Inflammatory macrophage treated with lipopolysaccharide for 1 hour (primary cell): ENCODE measurements at regions not wholly inside any gene's neighbourhood (a gene's known extent, or its start where the extent isn't known, plus 50 kb on each side); places are given as distances from the start of the nearest gene placed in this dataset.

Experiments
- DNase-seq, 2 donors: peaks; one replicate each; pipeline ENCODE4 v3.0.0-alpha.2; 2020 to 2022

- DNase-seq = no peak
Measured at GRCh38 chr2:100222844-100223243, 80.5 kb upstream of the AFF3 start.

- DNase-seq = no peak
Measured at GRCh38 chr2:100218552-100218951, 76.2 kb upstream of the AFF3 start.

GRCh38 chr2:100217323-100217722 is 74.9 kb upstream of the AFF3 start:
- no peak for DNase-seq

GRCh38 chr2:100216015-100216414 is 73.6 kb upstream of the AFF3 start:
- no peak for DNase-seq

GRCh38 chr2:100215371-100215770 is 73.0 kb upstream of the AFF3 start:
- DNase-seq = no peak

GRCh38 chr2:100214265-100214971 is 72.0 kb upstream of the AFF3 start:
- peak; percentile 21 to 37 for DNase-seq

GRCh38 chr2:100213595-100213994 is 71.2 kb upstream of the AFF3 start:
- no peak for DNase-seq

GRCh38 chr2:100212850-100213249 is 70.5 kb upstream of the AFF3 start:
- no peak for DNase-seq

- peak; percentile 34 to 48 for DNase-seq
Measured at GRCh38 chr2:100211521-100211920, 69.1 kb upstream of the AFF3 start.

GRCh38 chr2:100208141-100208770 is 65.9 kb upstream of the AFF3 start:
- no peak for DNase-seq

GRCh38 chr2:100207411-100207885 is 65.1 kb upstream of the AFF3 start:
- DNase-seq = no peak

GRCh38 chr2:100206731-100207255 is 64.4 kb upstream of the AFF3 start:
- DNase-seq = no peak

GRCh38 chr2:100205174-100205573 is 62.8 kb upstream of the AFF3 start:
- no peak for DNase-seq

- no peak for DNase-seq
Measured at GRCh38 chr2:100202567-100202966, 60.2 kb upstream of the AFF3 start.

GRCh38 chr2:100200985-100201384 is 58.6 kb upstream of the AFF3 start:
- DNase-seq = no peak

GRCh38 chr2:100199421-100199820 is 57.0 kb upstream of the AFF3 start:
- DNase-seq = no peak

- DNase-seq = no peak
Measured at GRCh38 chr2:100198461-100199230, 56.3 kb upstream of the AFF3 start.

- DNase-seq = no peak
Measured at GRCh38 chr2:100197631-100198153, 55.3 kb upstream of the AFF3 start.

- no peak for DNase-seq
Measured at GRCh38 chr2:100196786-100197494, 54.5 kb upstream of the AFF3 start.

GRCh38 chr2:100195942-100196341 is 53.6 kb upstream of the AFF3 start:
- DNase-seq = no peak

- DNase-seq = no peak
Measured at GRCh38 chr2:100194951-100195350, 52.6 kb upstream of the AFF3 start.

GRCh38 chr2:100193291-100193710 is 50.9 kb upstream of the AFF3 start:
- DNase-seq = no peak

- DNase-seq = peak; percentile 9 to 17
Measured at GRCh38 chr2:100192825-100193224, 50.4 kb upstream of the AFF3 start.
